H1 (cell line): ENCODE measurements at regions not wholly inside any gene's neighbourhood (a gene's known extent, or its start where the extent isn't known, plus 50 kb on each side); places are given as distances from the start of the nearest gene placed in this dataset.

Experiments
- CHD1 ChIP-seq: IDR thresholded peaks from 2 replicates; pipeline ENCODE4 v1.6.1; 2012; ENCODE audit warnings: low read depth, low read length, improper control_type of control experiment
- EGR1 ChIP-seq: IDR thresholded peaks from 2 replicates; pipeline ENCODE4 v1.6.1; 2011; ENCODE audit warnings: low read depth, low read length, borderline replicate concordance
- EP300 ChIP-seq, 2 experiments: IDR thresholded peaks; 1 replicate in 1 of 2; 2 replicates in 1 of 2; pipeline ENCODE4 v1.6.1; 2011 to 2012; ENCODE audit warnings: low read depth in 2 of 2, low read length in 2 of 2, mild to moderate bottlenecking in 2 of 2, borderline replicate concordance in 1 of 2, inconsistent platforms in 1 of 2, moderate library complexity in 1 of 2
- EZH2 ChIP-seq: fragments of 200-600 bp; sonication (generic); IDR thresholded peaks from 2 replicates; pipeline ENCODE4 v1.7.1; 2012; ENCODE audit warnings: low read depth, mild to moderate bottlenecking, moderate library complexity, low read length, inconsistent platforms; ENCODE audit not compliant: severe bottlenecking
- MAX ChIP-seq: IDR thresholded peaks from 2 replicates; pipeline ENCODE4 v1.6.1; 2012; ENCODE audit warnings: inconsistent platforms
- POLR2AphosphoS5 ChIP-seq: IDR thresholded peaks from 2 replicates; pipeline ENCODE4 v1.6.1; 2011; ENCODE audit warnings: low read depth, low read length
- RFX5 ChIP-seq: IDR thresholded peaks from 2 replicates; pipeline ENCODE4 v1.6.1; 2011; ENCODE audit warnings: low read depth, low read length, improper control_type of control experiment, borderline replicate concordance
- SP4 ChIP-seq: IDR thresholded peaks from 2 replicates; pipeline ENCODE4 v1.6.1; 2012; ENCODE audit warnings: low read length, inconsistent platforms
- ZNF274 ChIP-seq: IDR thresholded peaks from 2 replicates; pipeline ENCODE4 v1.7.0; 2012; ENCODE audit warnings: low read length, borderline replicate concordance; ENCODE audit errors: extremely low read depth
- TF ChIP-seq, protein P1 (sequence below): IDR thresholded peaks from 2 replicates; pipeline ENCODE4 v1.6.1; 2011; ENCODE audit warnings: low read length, improper control_type of control experiment
- TF ChIP-seq, protein P2 (sequence below), 3 experiments: IDR thresholded peaks; 1 replicate in 2 of 3; 2 replicates in 1 of 3; pipeline versions ENCODE4 v1.5.1 to v1.6.1; 2011; ENCODE audit warnings: low read length in 3 of 3, mild to moderate bottlenecking in 3 of 3, inconsistent platforms in 2 of 3, low read depth in 1 of 3, moderate library complexity in 1 of 3; ENCODE audit not compliant: insufficient read depth in 1 of 3; ENCODE audit errors: control extremely low read depth in 1 of 3

DNA sequence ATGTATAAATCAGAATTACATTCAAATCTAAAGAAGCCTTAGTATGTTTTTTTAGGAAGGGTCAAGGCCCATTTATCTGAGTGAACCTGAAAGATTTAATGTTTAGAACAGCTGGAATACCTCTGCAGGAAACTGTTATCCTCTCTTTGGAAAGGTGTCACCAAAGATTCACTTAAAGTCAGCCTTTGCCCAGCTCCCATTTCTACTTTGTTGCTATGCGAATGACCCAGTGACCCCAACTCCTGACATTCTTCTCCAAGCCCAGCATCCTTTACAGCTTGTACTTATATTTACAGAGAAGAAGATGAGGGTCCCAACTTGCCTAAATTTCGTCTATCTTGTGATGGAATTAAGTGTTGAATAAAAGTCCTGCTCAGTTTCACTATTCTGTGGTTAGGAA, 1198.6 kb downstream of the CDH12 start:
- TF ChIP-seq EP300 (IDR thresholded peaks at IDR 0.05; ENCODE audit: borderline replicate concordance in 1 of 2, low read depth in 2 of 2, low read length in 2 of 2) (no peak), POLR2AphosphoS5 (no peak), SP4 (no peak), EGR1 (no peak), MAX (no peak), RFX5 (no peak), EZH2 (no peak), CHD1 (no peak), ZNF274 (no peak)
- TF ChIP-seq, protein P1, sequence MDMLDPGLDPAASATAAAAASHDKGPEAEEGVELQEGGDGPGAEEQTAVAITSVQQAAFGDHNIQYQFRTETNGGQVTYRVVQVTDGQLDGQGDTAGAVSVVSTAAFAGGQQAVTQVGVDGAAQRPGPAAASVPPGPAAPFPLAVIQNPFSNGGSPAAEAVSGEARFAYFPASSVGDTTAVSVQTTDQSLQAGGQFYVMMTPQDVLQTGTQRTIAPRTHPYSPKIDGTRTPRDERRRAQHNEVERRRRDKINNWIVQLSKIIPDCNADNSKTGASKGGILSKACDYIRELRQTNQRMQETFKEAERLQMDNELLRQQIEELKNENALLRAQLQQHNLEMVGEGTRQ = no peak
- TF ChIP-seq, protein P2, sequence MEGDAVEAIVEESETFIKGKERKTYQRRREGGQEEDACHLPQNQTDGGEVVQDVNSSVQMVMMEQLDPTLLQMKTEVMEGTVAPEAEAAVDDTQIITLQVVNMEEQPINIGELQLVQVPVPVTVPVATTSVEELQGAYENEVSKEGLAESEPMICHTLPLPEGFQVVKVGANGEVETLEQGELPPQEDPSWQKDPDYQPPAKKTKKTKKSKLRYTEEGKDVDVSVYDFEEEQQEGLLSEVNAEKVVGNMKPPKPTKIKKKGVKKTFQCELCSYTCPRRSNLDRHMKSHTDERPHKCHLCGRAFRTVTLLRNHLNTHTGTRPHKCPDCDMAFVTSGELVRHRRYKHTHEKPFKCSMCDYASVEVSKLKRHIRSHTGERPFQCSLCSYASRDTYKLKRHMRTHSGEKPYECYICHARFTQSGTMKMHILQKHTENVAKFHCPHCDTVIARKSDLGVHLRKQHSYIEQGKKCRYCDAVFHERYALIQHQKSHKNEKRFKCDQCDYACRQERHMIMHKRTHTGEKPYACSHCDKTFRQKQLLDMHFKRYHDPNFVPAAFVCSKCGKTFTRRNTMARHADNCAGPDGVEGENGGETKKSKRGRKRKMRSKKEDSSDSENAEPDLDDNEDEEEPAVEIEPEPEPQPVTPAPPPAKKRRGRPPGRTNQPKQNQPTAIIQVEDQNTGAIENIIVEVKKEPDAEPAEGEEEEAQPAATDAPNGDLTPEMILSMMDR (IDR thresholded peaks at IDR 0.05; ENCODE audit: control extremely low read depth in 1 of 3, insufficient read depth in 1 of 3, low read depth in 1 of 3, low read length in 3 of 3) = no peak
